PC-3 (cell line): ENCODE measurements at regions not wholly inside any gene's neighbourhood (a gene's known extent, or its start where the extent isn't known, plus 50 kb on each side); places are given as distances from the start of the nearest gene placed in this dataset.

Experiments used
- ATAC-seq: fragments of 200-7000 bp; cut with Tn5 transposase; 2 replicates; pipeline ENCODE4 v1.9.1; 2020; ENCODE audit warnings: mild to moderate bottlenecking, moderate library complexity
- BruUV-seq: library from RNA; stranded (reverse); fragments of 400-500 nt; replicated peaks from 2 replicates; lab custom pipeline; 2021; lab: Mats Ljungman, UMichigan
- CTCF ChIA-PET: fragments of 300-600 bp; sonication (Branson Sonifier 250); formaldehyde crosslinking; loops from one replicate; lab custom pipeline; 2022; ENCODE audit warnings: antibody characterized with exemption; lab: Charles Lee
- POLR2A ChIA-PET: fragments of 300-600 bp; sonication (Branson Sonifier 250); formaldehyde crosslinking; loops from one replicate; lab custom pipeline; 2022; ENCODE audit warnings: antibody characterized with exemption; ENCODE audit not compliant: unreplicated experiment; lab: Charles Lee
- DNase-seq: peaks from one replicate; pipeline ENCODE4 v3.0.0-alpha.2; 2015
- H2AFZ ChIP-seq: fragments of 300-600 bp; sonication (generic); 2 replicates; pipeline ENCODE4 v1.6.0; 2016; ENCODE audit warnings: antibody characterized with exemption, low read length
- H3F3A ChIP-seq: fragments of 300-600 bp; sonication (generic); one replicate; pipeline ENCODE4 v1.6.0; 2017; ENCODE audit warnings: antibody characterized with exemption, low read length, control low read depth, mild to moderate bottlenecking; ENCODE audit not compliant: unreplicated experiment
- H3K27ac ChIP-seq: fragments of 300-600 bp; sonication (generic); 2 replicates; pipeline ENCODE4 v1.5.1; 2016; ENCODE audit warnings: mild to moderate bottlenecking, low read length
- H3K27me3 ChIP-seq: fragments of 300-600 bp; sonication (generic); 2 replicates; pipeline ENCODE4 v1.6.1; 2016; ENCODE audit warnings: low read length, mixed read lengths
- H3K36me3 ChIP-seq: fragments of 300-600 bp; sonication (generic); 2 replicates; pipeline ENCODE4 v1.6.1; 2016; ENCODE audit warnings: low read depth, mixed run types, low read length, mixed read lengths
- H3K4me1 ChIP-seq: fragments of 300-600 bp; sonication (generic); 2 replicates; pipeline ENCODE4 v1.5.1; 2016; ENCODE audit warnings: low read length; ENCODE audit not compliant: insufficient read depth
- H3K4me2 ChIP-seq: fragments of 300-600 bp; sonication (generic); 2 replicates; pipeline ENCODE4 v1.6.0; 2016; ENCODE audit warnings: low read length
- H3K4me3 ChIP-seq: fragments of 300-600 bp; sonication (generic); 2 replicates; pipeline ENCODE4 v1.5.1; 2016; ENCODE audit warnings: mild to moderate bottlenecking, low read length, mixed read lengths
- H3K79me2 ChIP-seq: fragments of 300-600 bp; sonication (generic); 2 replicates; pipeline ENCODE4 v1.6.1; 2017; ENCODE audit warnings: low read length, mixed read lengths
- H3K9ac ChIP-seq: fragments of 300-600 bp; sonication (generic); 2 replicates; pipeline ENCODE4 v1.6.0; 2016; ENCODE audit warnings: mild to moderate bottlenecking, low read length
- H3K9me2 ChIP-seq: fragments of 300-600 bp; sonication (generic); replicated peaks from 2 replicates; pipeline ENCODE4 v1.6.1; 2016; ENCODE audit warnings: mixed run types, low read length, mixed read lengths
- H3K9me3 ChIP-seq: fragments of 300-600 bp; sonication (generic); 2 replicates; pipeline ENCODE4 v1.6.1; 2016; ENCODE audit warnings: low read length, mixed read lengths
- H4K20me1 ChIP-seq: fragments of 300-600 bp; sonication (generic); 2 replicates; pipeline ENCODE4 v1.6.1; 2016; ENCODE audit warnings: low read length, mixed read lengths
- EZH2 ChIP-seq: fragments of 300-600 bp; sonication (generic); IDR thresholded peaks from one replicate; pipeline ENCODE4 v1.6.1; 2017; ENCODE audit warnings: antibody characterized with exemption, mild to moderate bottlenecking, low read length; ENCODE audit not compliant: unreplicated experiment
- EZH2phosphoT487 ChIP-seq: fragments of 300-600 bp; sonication (generic); IDR thresholded peaks from 2 replicates; pipeline ENCODE4 v1.6.1; 2018; ENCODE audit warnings: mild to moderate bottlenecking, antibody characterized with exemption, low read length, borderline replicate concordance
- intact Hi-C: fragments of 100-400 bp; cut with micrococcal nuclease; formaldehyde crosslinking; loops from 2 replicates; pipeline ENCODE4 v1.9.0; 2023
- TF ChIP-seq, protein P1 (sequence below): fragments of 300-600 bp; sonication (generic); conservative IDR thresholded peaks from 2 replicates; pipeline ENCODE4 v1.5.1; 2017; ENCODE audit warnings: antibody characterized with exemption, low read depth, mild to moderate bottlenecking, low read length

DNA sequence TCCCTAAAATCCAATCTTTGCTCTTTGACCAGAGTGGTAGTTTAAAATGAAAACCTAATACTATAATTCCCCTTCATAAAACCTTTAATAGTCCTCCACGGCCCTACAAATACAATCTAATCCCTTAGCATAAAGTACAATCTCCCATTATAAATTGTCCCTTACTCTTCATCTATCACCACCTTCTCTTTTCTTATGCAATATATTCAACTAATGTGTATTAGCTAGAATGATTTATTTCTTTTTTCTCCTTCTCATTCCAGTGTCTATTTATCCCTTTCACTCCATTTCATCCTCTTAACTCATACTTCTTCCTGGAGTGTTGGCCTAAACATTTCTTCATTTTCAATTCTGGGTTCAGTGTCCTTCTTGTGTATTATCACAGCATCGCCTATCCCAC, 872.1 kb upstream of the PCDH20 start:
- no peaks in the 10 kb centered on the region for H3K27me3 ChIP-seq

DNA sequence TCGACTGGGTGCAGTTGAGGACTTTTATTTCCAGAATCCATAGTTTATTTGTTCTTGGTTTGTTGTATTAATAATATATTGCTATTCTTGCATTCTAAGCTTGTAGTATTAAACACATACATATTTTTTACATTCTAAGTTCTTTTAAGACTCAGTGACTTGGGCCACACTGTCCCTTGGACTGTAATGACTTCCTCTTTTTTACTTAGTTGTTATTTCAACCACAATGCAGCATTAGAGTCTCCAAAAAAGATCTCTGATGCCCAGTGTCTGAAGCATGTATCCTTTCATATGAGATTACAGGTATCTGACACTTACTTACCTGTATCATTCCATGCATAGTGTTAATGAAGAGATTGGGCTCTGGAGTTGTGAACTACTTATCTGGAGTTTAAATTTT, 864.9 kb upstream of the PCDH20 start:
- Histone ChIP-seq H4K20me1 (no peaks in the 10 kb centered on the region), H3K4me2 (no peak overlapping the region), H3K79me2 (no peaks in the 10 kb centered on the region), H3K27me3 (no peaks in the 10 kb centered on the region), H3K9me2 (no peaks in the 10 kb centered on the region), H3K9me3 (no peaks in the 10 kb centered on the region), H2AFZ (no peak overlapping the region), H3K9ac (no peak overlapping the region), H3F3A (no peaks in the 10 kb centered on the region), H3K4me3 (no peak overlapping the region), H3K27ac (no peak overlapping the region), H3K36me3 (no peaks in the 10 kb centered on the region), H3K4me1 (no peaks in the 10 kb centered on the region)
- DNase-seq (no peak), ATAC-seq (no peak)
- intact Hi-C loops, result no loop called here
- TF ChIP-seq EZH2phosphoT487 (no peak), EZH2 (no peak)
- TF ChIP-seq, protein P1, sequence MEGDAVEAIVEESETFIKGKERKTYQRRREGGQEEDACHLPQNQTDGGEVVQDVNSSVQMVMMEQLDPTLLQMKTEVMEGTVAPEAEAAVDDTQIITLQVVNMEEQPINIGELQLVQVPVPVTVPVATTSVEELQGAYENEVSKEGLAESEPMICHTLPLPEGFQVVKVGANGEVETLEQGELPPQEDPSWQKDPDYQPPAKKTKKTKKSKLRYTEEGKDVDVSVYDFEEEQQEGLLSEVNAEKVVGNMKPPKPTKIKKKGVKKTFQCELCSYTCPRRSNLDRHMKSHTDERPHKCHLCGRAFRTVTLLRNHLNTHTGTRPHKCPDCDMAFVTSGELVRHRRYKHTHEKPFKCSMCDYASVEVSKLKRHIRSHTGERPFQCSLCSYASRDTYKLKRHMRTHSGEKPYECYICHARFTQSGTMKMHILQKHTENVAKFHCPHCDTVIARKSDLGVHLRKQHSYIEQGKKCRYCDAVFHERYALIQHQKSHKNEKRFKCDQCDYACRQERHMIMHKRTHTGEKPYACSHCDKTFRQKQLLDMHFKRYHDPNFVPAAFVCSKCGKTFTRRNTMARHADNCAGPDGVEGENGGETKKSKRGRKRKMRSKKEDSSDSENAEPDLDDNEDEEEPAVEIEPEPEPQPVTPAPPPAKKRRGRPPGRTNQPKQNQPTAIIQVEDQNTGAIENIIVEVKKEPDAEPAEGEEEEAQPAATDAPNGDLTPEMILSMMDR, result no peak
- BruUV-seq, result no TSS peak
- CTCF ChIA-PET, result no interaction called here
- POLR2A ChIA-PET, result no interaction called here

More for the DNA sequence above, 872.1 kb upstream of the PCDH20 start:
- Histone ChIP-seq H3K4me3 (no peak overlapping the region), H3K27ac (no peak overlapping the region), H3K9ac (no peak overlapping the region), H3K9me2 (no peaks in the 10 kb centered on the region), H3K9me3 (no peaks in the 10 kb centered on the region), H4K20me1 (no peaks in the 10 kb centered on the region), H2AFZ (no peak overlapping the region), H3K4me2 (no peak overlapping the region), H3K36me3 (no peaks in the 10 kb centered on the region), H3F3A (no peaks in the 10 kb centered on the region), H3K79me2 (no peaks in the 10 kb centered on the region), H3K4me1 (no peaks in the 10 kb centered on the region)
- ChIA-PET CTCF (no interaction called here), POLR2A (no interaction called here)
- ATAC-seq, result no peak
- no TSS peak for BruUV-seq
- intact Hi-C loops, result no loop called here
- no peak for DNase-seq
- TF ChIP-seq EZH2, result no peak
- TF ChIP-seq, protein P1, result no peak
- no peak for TF ChIP-seq EZH2phosphoT487

- POLR2A ChIA-PET, result no interaction called here
- Histone ChIP-seq H3K79me2 (no peaks in the 10 kb centered on the region), H3K9me2 (no peaks in the 10 kb centered on the region), H3K4me1 (no peaks in the 10 kb centered on the region), H3K4me2 (no peak overlapping the region), H3K4me3 (no peak overlapping the region), H3K9me3 (no peaks in the 10 kb centered on the region), H2AFZ (no peak overlapping the region), H3F3A (no peaks in the 10 kb centered on the region), H3K9ac (no peak overlapping the region), H4K20me1 (no peaks in the 10 kb centered on the region), H3K27me3 (no peaks in the 10 kb centered on the region), H3K36me3 (no peaks in the 10 kb centered on the region), H3K27ac (no peak overlapping the region)
- intact Hi-C loops, result no loop called here
- no TSS peak for BruUV-seq
- CTCF ChIA-PET, result no interaction called here
- TF ChIP-seq EZH2 (no peak), EZH2phosphoT487 (no peak)
- TF ChIP-seq, protein P1, result no peak
- no peak for DNase-seq
- ATAC-seq, result no peak
These were observed 862.6 kb upstream of the PCDH20 start for GRCh38 chr13:62278271-62278670.
